AG04449 (cell line): ENCODE measurements at regions not wholly inside any gene's neighbourhood (a gene's known extent, or its start where the extent isn't known, plus 50 kb on each side); places are given as distances from the start of the nearest gene placed in this dataset.

ENCODE experiments used
- CTCF ChIA-PET: fragments of 350-600 bp; formaldehyde crosslinking; extraction: SDS; loops from one replicate; lab custom pipeline; 2021; ENCODE audit warnings: antibody characterized with exemption; lab: Yijun Ruan, JAX
- POLR2A ChIA-PET: fragments of 400-600, 350-600 bp; formaldehyde crosslinking; extraction: SDS; loops from one replicate; lab custom pipeline; 2020; ENCODE audit warnings: antibody characterized with exemption, inconsistent platforms; lab: Yijun Ruan, JAX
- DNase-seq: peaks from one replicate; pipeline ENCODE4 v3.0.0-alpha.2; 2010; ENCODE audit warnings: low read depth, low spot score
- H3K4me3 ChIP-seq: 2 replicates; pipeline ENCODE4 v1.5.1; 2011; ENCODE audit warnings: low read depth, mild to moderate bottlenecking, control low read depth, low read length
- CTCF ChIP-seq: IDR thresholded peaks from one replicate; pipeline ENCODE4 v1.5.1; 2011; ENCODE audit warnings: mild to moderate bottlenecking, moderate library complexity, low read length, control low read depth, inconsistent platforms; ENCODE audit not compliant: insufficient read depth; ENCODE audit errors: missing control alignments

- ChIA-PET CTCF (no interaction called here), POLR2A (no interaction called here)
- no peak for DNase-seq
- no peak for TF ChIP-seq CTCF
- H3K4me3 ChIP-seq: no peak overlapping the region
Observed at GRCh38 chr2:51976623-51977022, 944.7 kb upstream of the NRXN1 start.

GRCh38 chr2:51971136-51971535, 939.2 kb upstream of the NRXN1 start:
- H3K4me3 ChIP-seq: no peak overlapping the region
- no peak for DNase-seq
- CTCF ChIA-PET: no interaction called here
- no peak for TF ChIP-seq CTCF
- POLR2A ChIA-PET: no interaction called here

GRCh38 chr2:51969347-51969746, 937.4 kb upstream of the NRXN1 start:
- no peak for DNase-seq
- POLR2A ChIA-PET: no interaction called here
- no peak for TF ChIP-seq CTCF
- CTCF ChIA-PET: no interaction called here
- no peak overlapping the region for H3K4me3 ChIP-seq

GRCh38 chr2:51960841-51961335, 929.0 kb upstream of the NRXN1 start:
- TF ChIP-seq CTCF: no peak
- H3K4me3 ChIP-seq: no peak overlapping the region
- ChIA-PET POLR2A (no interaction called here), CTCF (no interaction called here)
- no peak for DNase-seq

GRCh38 chr2:51960281-51960680, 928.3 kb upstream of the NRXN1 start:
- POLR2A ChIA-PET: no interaction called here
- no peak for TF ChIP-seq CTCF

GRCh38 chr2:51959696-51960095, 927.8 kb upstream of the NRXN1 start:
- DNase-seq: no peak
- POLR2A ChIA-PET: no interaction called here
- no peak for TF ChIP-seq CTCF
- no peak overlapping the region for H3K4me3 ChIP-seq
- CTCF ChIA-PET: no interaction called here

More at GRCh38 chr2:51960281-51960680, 928.3 kb upstream of the NRXN1 start:
- H3K4me3 ChIP-seq: no peak overlapping the region
- DNase-seq: no peak
- CTCF ChIA-PET: no interaction called here
